HG02852 (cell line): ENCODE measurements at regions not wholly inside any gene's neighbourhood (a gene's known extent, or its start where the extent isn't known, plus 50 kb on each side); places are given as distances from the start of the nearest gene placed in this dataset.

Experiments
- ATAC-seq: cut with Tn5 transposase; IDR thresholded peaks from one replicate; pipeline ENCODE4 v1.9.1; 2021; ENCODE audit warnings: mild to moderate bottlenecking, moderate library complexity; ENCODE audit not compliant: unreplicated experiment

- ATAC-seq = no peak
Measured at GRCh38 chr20:39225978-39226377, 263.8 kb downstream of the DHX35 start.

- ATAC-seq = no peak
Measured at GRCh38 chr20:39225536-39225935, 263.4 kb downstream of the DHX35 start.

- ATAC-seq = no peak
Measured at GRCh38 chr20:39222101-39222500, 260.0 kb downstream of the DHX35 start.

- ATAC-seq = no peak
Measured at GRCh38 chr20:39216195-39216594, 254.1 kb downstream of the DHX35 start.

GRCh38 chr20:39214828-39215227 lies 252.7 kb downstream of the DHX35 start:
- ATAC-seq = no peak

- no peak for ATAC-seq
Measured at GRCh38 chr20:39213476-39214145, 251.5 kb downstream of the DHX35 start.

- no peak for ATAC-seq
Measured at GRCh38 chr20:39211060-39211748, 249.1 kb downstream of the DHX35 start.

GRCh38 chr20:39210341-39211036 lies 248.3 kb downstream of the DHX35 start:
- no peak for ATAC-seq

GRCh38 chr20:39206899-39207564 lies 244.9 kb downstream of the DHX35 start:
- ATAC-seq = no peak

- no peak for ATAC-seq
Measured at GRCh38 chr20:39195582-39196021, 233.5 kb downstream of the DHX35 start.

GRCh38 chr20:39190666-39191570 lies 228.8 kb downstream of the DHX35 start:
- no peak for ATAC-seq

- ATAC-seq = no peak
Measured at GRCh38 chr20:39188266-39188765, 226.2 kb downstream of the DHX35 start.

- ATAC-seq = no peak
Measured at GRCh38 chr20:39181490-39181889, 219.3 kb downstream of the DHX35 start.

- ATAC-seq = no peak
Measured at GRCh38 chr20:39176457-39176856, 214.3 kb downstream of the DHX35 start.

GRCh38 chr20:39170896-39171463 lies 208.8 kb downstream of the DHX35 start:
- no peak for ATAC-seq

GRCh38 chr20:39165099-39165498 lies 203.0 kb downstream of the DHX35 start:
- no peak for ATAC-seq

GRCh38 chr20:39164642-39165041 lies 202.5 kb downstream of the DHX35 start:
- no peak for ATAC-seq

- no peak for ATAC-seq
Measured at GRCh38 chr20:39163993-39164392, 201.8 kb downstream of the DHX35 start.

- no peak for ATAC-seq
Measured at GRCh38 chr20:39161900-39162299, 199.8 kb downstream of the DHX35 start.

GRCh38 chr20:39155971-39156370 lies 193.8 kb downstream of the DHX35 start:
- ATAC-seq = no peak
